22Rv1 (cell line): ENCODE measurements at regions not wholly inside any gene's neighbourhood (a gene's known extent, or its start where the extent isn't known, plus 50 kb on each side); places are given as distances from the start of the nearest gene placed in this dataset.

Experiments used
- CTCF ChIP-seq: fragments of 450-650 bp; IDR thresholded peaks from 2 replicates; pipeline ENCODE4 v1.5.1; 2017; ENCODE audit warnings: mild to moderate bottlenecking
- ZFX ChIP-seq: fragments of 450-650 bp; IDR thresholded peaks from 2 replicates; pipeline ENCODE4 v1.6.1; 2017; ENCODE audit warnings: antibody characterized with exemption, borderline replicate concordance

- no peak for TF ChIP-seq CTCF
- TF ChIP-seq ZFX: no peak
These were observed 331.9 kb upstream of the POGK start for GRCh38 chr1:166507347-166507746.
